Neural cell (in vitro differentiated cells): ENCODE measurements at regions not wholly inside any gene's neighbourhood (a gene's known extent, or its start where the extent isn't known, plus 50 kb on each side); places are given as distances from the start of the nearest gene placed in this dataset.

Experiments
- H2AFZ ChIP-seq: fragments of 200-600, 300-800 bp; sonication (generic), shearing (Covaris generic); 2 replicates; pipeline ENCODE4 v1.6.0; 2014; ENCODE audit warnings: low read depth, mild to moderate bottlenecking, antibody characterized with exemption, low read length, moderate library complexity
- H3F3A ChIP-seq: fragments of 200-600 bp; shearing (Covaris generic); 2 replicates; pipeline ENCODE4 v1.6.1; 2016; ENCODE audit warnings: mild to moderate bottlenecking, moderate library complexity, mixed read lengths, antibody characterized with exemption, low read length; ENCODE audit not compliant: insufficient read depth, poor library complexity, severe bottlenecking
- H3K27ac ChIP-seq: fragments of 200-600, 300-800 bp; sonication (generic), shearing (Covaris generic); 2 replicates; pipeline ENCODE4 v1.5.1; 2014; ENCODE audit warnings: mild to moderate bottlenecking, low read length, moderate library complexity
- H3K27me3 ChIP-seq: fragments of 300-800, 200-600 bp; sonication (generic), shearing (Covaris generic); 2 replicates; pipeline ENCODE4 v1.6.0; 2014; ENCODE audit warnings: mild to moderate bottlenecking, low read depth, low read length, moderate library complexity; ENCODE audit not compliant: insufficient read depth
- H3K36me3 ChIP-seq: fragments of 300-800, 200-600 bp; sonication (generic), shearing (Covaris generic); 2 replicates; pipeline ENCODE4 v1.5.1; 2014; ENCODE audit warnings: mild to moderate bottlenecking, antibody characterized with exemption, low read length, moderate library complexity; ENCODE audit not compliant: insufficient read depth
- H3K4me2 ChIP-seq: fragments of 300-800, 200-600 bp; sonication (generic), shearing (Covaris generic); 2 replicates; pipeline ENCODE4 v1.6.0; 2014; ENCODE audit warnings: mild to moderate bottlenecking, low read length
- H3K4me3 ChIP-seq: fragments of 300-800, 200-600 bp; sonication (generic), shearing (Covaris generic); 2 replicates; pipeline ENCODE4 v1.5.1; 2014; ENCODE audit warnings: mild to moderate bottlenecking, low read length, moderate library complexity
- H3K79me2 ChIP-seq: fragments of 200-600 bp; shearing (Covaris generic); replicated peaks from 2 replicates; pipeline ENCODE4 v1.6.0; 2014; ENCODE audit warnings: mild to moderate bottlenecking, low read length, moderate library complexity; ENCODE audit not compliant: insufficient read depth
- H3K9ac ChIP-seq: fragments of 300-800, 200-600 bp; sonication (generic), shearing (Covaris generic); 2 replicates; pipeline ENCODE4 v1.6.1; 2016; ENCODE audit warnings: mild to moderate bottlenecking, low read length, mixed read lengths
- H3K9me2 ChIP-seq: fragments of 200-600 bp; shearing (Covaris generic); 2 replicates; pipeline ENCODE4 v1.6.1; 2016; ENCODE audit warnings: mild to moderate bottlenecking, low read length, mixed read lengths; ENCODE audit not compliant: insufficient read depth
- H3K9me3 ChIP-seq: fragments of 200-600, 300-800 bp; sonication (generic), shearing (Covaris generic); 2 replicates; pipeline ENCODE4 v1.6.1; 2016; ENCODE audit warnings: mild to moderate bottlenecking, mixed run types, low read length, moderate library complexity, mixed read lengths
- H4K20me1 ChIP-seq: fragments of 200-600 bp; shearing (Covaris generic); 2 replicates; pipeline ENCODE4 v1.6.1; 2016; ENCODE audit warnings: mild to moderate bottlenecking, mixed run types; ENCODE audit not compliant: insufficient read depth
- EP300 ChIP-seq: fragments of 450-650 bp; conservative IDR thresholded peaks from 2 replicates; pipeline ENCODE4 v1.6.1; 2014; ENCODE audit warnings: antibody characterized with exemption, mild to moderate bottlenecking, moderate library complexity; ENCODE audit not compliant: poor library complexity, severe bottlenecking
- EZH2 ChIP-seq: fragments of 200-600, 300-800 bp; shearing (Covaris generic), sonication (generic); IDR thresholded peaks from 2 replicates; pipeline ENCODE4 v1.6.1; 2014; ENCODE audit warnings: antibody characterized with exemption, low read length, borderline replicate concordance, mild to moderate bottlenecking; ENCODE audit not compliant: insufficient read depth, poor library complexity, severe bottlenecking
- MXI1 ChIP-seq: fragments of 450-650 bp; conservative IDR thresholded peaks from 2 replicates; pipeline ENCODE4 v1.6.1; 2014; ENCODE audit warnings: antibody characterized with exemption, mild to moderate bottlenecking; ENCODE audit not compliant: poor library complexity, severe bottlenecking
- POLR2AphosphoS5 ChIP-seq: IDR thresholded peaks from 2 replicates; pipeline ENCODE4 v1.6.1; 2012
- RAD21 ChIP-seq: fragments of 450-650 bp; conservative IDR thresholded peaks from 2 replicates; pipeline ENCODE4 v1.6.1; 2014; ENCODE audit warnings: antibody characterized with exemption, mild to moderate bottlenecking, moderate library complexity
- SMC3 ChIP-seq: fragments of 450-650 bp; conservative IDR thresholded peaks from 2 replicates; pipeline ENCODE4 v1.6.1; 2014; ENCODE audit warnings: antibody characterized with exemption, mild to moderate bottlenecking, moderate library complexity; ENCODE audit not compliant: poor library complexity
- TAF1 ChIP-seq: IDR thresholded peaks from 2 replicates; pipeline ENCODE4 v1.6.1; 2012; ENCODE audit warnings: low read depth
- TF ChIP-seq, protein P1 (sequence below): fragments of 450-650 bp; IDR thresholded peaks from 2 replicates; pipeline ENCODE4 v1.5.1; 2014; ENCODE audit warnings: antibody characterized with exemption, mild to moderate bottlenecking, moderate library complexity; ENCODE audit not compliant: poor library complexity, severe bottlenecking
- TF ChIP-seq, protein P2 (sequence below): IDR thresholded peaks from 2 replicates; pipeline ENCODE4 v1.6.1; 2012; ENCODE audit warnings: borderline replicate concordance

DNA sequence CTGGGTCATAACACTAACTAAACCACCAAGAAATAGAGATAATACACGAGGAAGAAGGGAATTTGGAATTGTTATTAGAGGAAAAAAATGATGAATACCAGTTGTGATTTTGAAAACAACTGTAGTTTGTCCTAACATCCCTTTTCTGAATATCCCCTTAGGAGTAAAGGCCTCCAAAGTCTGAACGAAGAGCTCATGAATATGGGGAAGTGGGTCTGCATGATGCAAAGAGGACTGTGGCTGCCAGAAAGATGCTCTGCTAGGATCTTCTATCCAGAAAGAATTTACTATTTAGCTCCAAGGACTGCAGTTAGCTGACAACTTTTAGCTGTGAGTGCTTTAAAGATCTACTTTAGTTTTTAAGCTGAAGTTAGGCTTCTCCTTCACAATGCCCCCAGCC, 308.8 kb upstream of the HS3ST5 start:
- Histone ChIP-seq H3K27ac (no peak overlapping the region), H3K36me3 (no peaks in the 10 kb centered on the region), H3K9me2 (no peaks in the 10 kb centered on the region), H2AFZ (no peak overlapping the region), H3K79me2 (no peaks in the 10 kb centered on the region), H3K4me3 (no peak overlapping the region), H3F3A (no peaks in the 10 kb centered on the region), H3K9ac (no peak overlapping the region), H3K9me3 (no peaks in the 10 kb centered on the region), H4K20me1 (no peaks in the 10 kb centered on the region), H3K4me2 (no peak overlapping the region), H3K27me3 (no peaks in the 10 kb centered on the region)
- TF ChIP-seq, protein P1, sequence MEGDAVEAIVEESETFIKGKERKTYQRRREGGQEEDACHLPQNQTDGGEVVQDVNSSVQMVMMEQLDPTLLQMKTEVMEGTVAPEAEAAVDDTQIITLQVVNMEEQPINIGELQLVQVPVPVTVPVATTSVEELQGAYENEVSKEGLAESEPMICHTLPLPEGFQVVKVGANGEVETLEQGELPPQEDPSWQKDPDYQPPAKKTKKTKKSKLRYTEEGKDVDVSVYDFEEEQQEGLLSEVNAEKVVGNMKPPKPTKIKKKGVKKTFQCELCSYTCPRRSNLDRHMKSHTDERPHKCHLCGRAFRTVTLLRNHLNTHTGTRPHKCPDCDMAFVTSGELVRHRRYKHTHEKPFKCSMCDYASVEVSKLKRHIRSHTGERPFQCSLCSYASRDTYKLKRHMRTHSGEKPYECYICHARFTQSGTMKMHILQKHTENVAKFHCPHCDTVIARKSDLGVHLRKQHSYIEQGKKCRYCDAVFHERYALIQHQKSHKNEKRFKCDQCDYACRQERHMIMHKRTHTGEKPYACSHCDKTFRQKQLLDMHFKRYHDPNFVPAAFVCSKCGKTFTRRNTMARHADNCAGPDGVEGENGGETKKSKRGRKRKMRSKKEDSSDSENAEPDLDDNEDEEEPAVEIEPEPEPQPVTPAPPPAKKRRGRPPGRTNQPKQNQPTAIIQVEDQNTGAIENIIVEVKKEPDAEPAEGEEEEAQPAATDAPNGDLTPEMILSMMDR = no peak
- TF ChIP-seq TAF1 = no peak
- TF ChIP-seq SMC3 = no peak
- no peak for TF ChIP-seq EP300
- TF ChIP-seq POLR2AphosphoS5 = no peak
- TF ChIP-seq MXI1 = no peak
- no peak for TF ChIP-seq RAD21
- TF ChIP-seq, protein P2, sequence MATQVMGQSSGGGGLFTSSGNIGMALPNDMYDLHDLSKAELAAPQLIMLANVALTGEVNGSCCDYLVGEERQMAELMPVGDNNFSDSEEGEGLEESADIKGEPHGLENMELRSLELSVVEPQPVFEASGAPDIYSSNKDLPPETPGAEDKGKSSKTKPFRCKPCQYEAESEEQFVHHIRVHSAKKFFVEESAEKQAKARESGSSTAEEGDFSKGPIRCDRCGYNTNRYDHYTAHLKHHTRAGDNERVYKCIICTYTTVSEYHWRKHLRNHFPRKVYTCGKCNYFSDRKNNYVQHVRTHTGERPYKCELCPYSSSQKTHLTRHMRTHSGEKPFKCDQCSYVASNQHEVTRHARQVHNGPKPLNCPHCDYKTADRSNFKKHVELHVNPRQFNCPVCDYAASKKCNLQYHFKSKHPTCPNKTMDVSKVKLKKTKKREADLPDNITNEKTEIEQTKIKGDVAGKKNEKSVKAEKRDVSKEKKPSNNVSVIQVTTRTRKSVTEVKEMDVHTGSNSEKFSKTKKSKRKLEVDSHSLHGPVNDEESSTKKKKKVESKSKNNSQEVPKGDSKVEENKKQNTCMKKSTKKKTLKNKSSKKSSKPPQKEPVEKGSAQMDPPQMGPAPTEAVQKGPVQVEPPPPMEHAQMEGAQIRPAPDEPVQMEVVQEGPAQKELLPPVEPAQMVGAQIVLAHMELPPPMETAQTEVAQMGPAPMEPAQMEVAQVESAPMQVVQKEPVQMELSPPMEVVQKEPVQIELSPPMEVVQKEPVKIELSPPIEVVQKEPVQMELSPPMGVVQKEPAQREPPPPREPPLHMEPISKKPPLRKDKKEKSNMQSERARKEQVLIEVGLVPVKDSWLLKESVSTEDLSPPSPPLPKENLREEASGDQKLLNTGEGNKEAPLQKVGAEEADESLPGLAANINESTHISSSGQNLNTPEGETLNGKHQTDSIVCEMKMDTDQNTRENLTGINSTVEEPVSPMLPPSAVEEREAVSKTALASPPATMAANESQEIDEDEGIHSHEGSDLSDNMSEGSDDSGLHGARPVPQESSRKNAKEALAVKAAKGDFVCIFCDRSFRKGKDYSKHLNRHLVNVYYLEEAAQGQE = no peak
- TF ChIP-seq EZH2 = no peak

DNA sequence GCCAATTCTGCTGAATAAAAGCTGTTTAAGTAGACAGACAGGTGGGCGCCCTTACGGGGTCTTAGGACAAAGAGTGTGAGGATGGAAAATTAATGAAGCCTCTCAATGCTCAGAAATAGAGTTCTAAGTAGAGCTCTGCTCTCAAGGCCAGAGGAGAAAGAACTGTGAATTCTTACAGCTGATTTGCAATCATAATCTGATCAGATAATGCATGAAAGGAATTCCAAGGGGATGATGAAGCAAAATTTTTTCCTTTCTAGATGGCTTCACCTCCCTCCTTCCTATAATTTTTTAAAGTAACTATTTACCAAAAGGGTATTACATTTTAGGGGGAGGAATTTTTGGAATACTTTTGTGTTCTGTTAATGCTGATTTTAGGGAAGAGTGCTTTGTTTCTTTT, 308.1 kb upstream of the HS3ST5 start:
- H2AFZ ChIP-seq = no peak overlapping the region
- H3K9ac ChIP-seq = no peak overlapping the region
- H3K9me2 ChIP-seq = no peaks in the 10 kb centered on the region
- no peaks in the 10 kb centered on the region for H3K27me3 ChIP-seq
- H3K4me2 ChIP-seq = no peak overlapping the region
- no peaks in the 10 kb centered on the region for H3F3A ChIP-seq
- H3K4me3 ChIP-seq = no peak overlapping the region
- H4K20me1 ChIP-seq = no peaks in the 10 kb centered on the region
- H3K36me3 ChIP-seq = no peaks in the 10 kb centered on the region
- no peak overlapping the region for H3K27ac ChIP-seq
- TF ChIP-seq, protein P2 = no peak
- TF ChIP-seq EZH2 (no peak), TAF1 (no peak), MXI1 (no peak), RAD21 (no peak), SMC3 (no peak), EP300 (no peak), POLR2AphosphoS5 (no peak)
- TF ChIP-seq, protein P1 = no peak
- H3K9me3 ChIP-seq = no peaks in the 10 kb centered on the region
- no peaks in the 10 kb centered on the region for H3K79me2 ChIP-seq
